SU-DHL-6 (cell line): ENCODE measurements at regions not wholly inside any gene's neighbourhood (a gene's known extent, or its start where the extent isn't known, plus 50 kb on each side); places are given as distances from the start of the nearest gene placed in this dataset.

Experiments used
- CTCF ChIP-seq: fragments of 200-600 bp; sonication (generic); IDR thresholded peaks from one replicate; pipeline ENCODE4 v1.5.1; 2017; ENCODE audit warnings: antibody characterized with exemption, mild to moderate bottlenecking, low read length, moderate library complexity; ENCODE audit not compliant: insufficient read depth, poor library complexity, severe bottlenecking
- EZH2phosphoT487 ChIP-seq: fragments of 200-600 bp; sonication (generic), shearing (Covaris generic); conservative IDR thresholded peaks from 2 replicates; pipeline ENCODE4 v1.6.1; 2018; ENCODE audit warnings: mild to moderate bottlenecking, antibody characterized with exemption, low read length, moderate library complexity, mixed read lengths

GRCh38 chr2:43051338-43051737, 175.1 kb downstream of the ZFP36L2 start:
- no peak for TF ChIP-seq CTCF
- TF ChIP-seq EZH2phosphoT487: no peak
